ENCODE measurements at regions not wholly inside any gene's neighbourhood (a gene's known extent, or its start where the extent isn't known, plus 50 kb on each side); places are given as distances from the start of the nearest gene placed in this dataset.

DNA sequence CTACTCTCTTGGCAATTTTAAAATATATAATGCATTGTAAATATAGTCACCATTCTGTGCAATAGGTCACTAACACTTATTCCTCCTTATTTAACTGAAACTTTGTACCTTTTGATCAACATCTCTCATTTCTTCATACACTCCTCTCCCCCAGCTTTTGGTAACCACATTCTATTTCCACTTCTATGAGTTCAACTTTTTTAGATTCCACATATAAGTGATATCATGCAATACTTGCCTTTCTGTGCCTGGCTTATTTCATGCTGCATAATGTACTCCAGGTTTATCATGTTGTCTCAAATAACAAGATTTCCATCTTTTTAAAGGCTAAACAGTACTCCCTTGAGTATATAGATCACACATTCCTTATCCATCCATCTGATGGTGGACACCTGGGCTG is 188.8 kb downstream of the NXNL2 start:
- no peak overlapping the region for H3K4me3 ChIP-seq (ENCODE audit: low read depth, low read length)
- CTCF ChIA-PET = no interaction called here
- DNase-seq (ENCODE audit: low read depth, low spot score) = no peak
- H3K27ac ChIP-seq (ENCODE audit: low read depth, low read length) = no peak overlapping the region
- TF ChIP-seq, protein P1, sequence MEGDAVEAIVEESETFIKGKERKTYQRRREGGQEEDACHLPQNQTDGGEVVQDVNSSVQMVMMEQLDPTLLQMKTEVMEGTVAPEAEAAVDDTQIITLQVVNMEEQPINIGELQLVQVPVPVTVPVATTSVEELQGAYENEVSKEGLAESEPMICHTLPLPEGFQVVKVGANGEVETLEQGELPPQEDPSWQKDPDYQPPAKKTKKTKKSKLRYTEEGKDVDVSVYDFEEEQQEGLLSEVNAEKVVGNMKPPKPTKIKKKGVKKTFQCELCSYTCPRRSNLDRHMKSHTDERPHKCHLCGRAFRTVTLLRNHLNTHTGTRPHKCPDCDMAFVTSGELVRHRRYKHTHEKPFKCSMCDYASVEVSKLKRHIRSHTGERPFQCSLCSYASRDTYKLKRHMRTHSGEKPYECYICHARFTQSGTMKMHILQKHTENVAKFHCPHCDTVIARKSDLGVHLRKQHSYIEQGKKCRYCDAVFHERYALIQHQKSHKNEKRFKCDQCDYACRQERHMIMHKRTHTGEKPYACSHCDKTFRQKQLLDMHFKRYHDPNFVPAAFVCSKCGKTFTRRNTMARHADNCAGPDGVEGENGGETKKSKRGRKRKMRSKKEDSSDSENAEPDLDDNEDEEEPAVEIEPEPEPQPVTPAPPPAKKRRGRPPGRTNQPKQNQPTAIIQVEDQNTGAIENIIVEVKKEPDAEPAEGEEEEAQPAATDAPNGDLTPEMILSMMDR (IDR thresholded peaks at IDR 0.05; ENCODE audit: low read depth, low read length) = no peak
- no peaks in the 10 kb centered on the region for H3K27me3 ChIP-seq (ENCODE audit: control insufficient read depth, insufficient read depth, low read length)
- POLR2A ChIA-PET = no interaction called here
- no peaks in the 10 kb centered on the region for H3K9me3 ChIP-seq (ENCODE audit: control insufficient read depth, insufficient read depth, low read length)

DNA sequence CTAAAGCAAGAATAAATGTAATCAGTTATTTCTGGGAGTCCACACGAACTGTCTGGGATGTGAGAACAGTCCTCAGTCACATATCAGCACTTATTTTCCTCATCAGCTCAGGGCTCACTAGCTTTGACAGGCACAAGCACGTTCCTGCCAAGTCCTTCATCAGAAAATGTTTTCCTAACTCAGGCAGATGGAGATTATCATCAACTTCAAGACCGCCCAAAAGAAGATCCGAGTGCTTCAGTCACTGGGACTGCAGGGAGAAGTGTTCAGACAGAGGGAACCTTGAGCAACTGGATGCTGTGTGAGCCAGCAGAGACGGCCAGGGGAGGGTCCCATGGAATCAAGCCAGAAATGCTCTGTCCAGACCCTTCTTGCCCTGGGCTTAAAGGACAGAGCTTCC is 189.4 kb downstream of the NXNL2 start:
- H3K4me3 ChIP-seq (ENCODE audit: low read depth, low read length) = no peak overlapping the region
- DNase-seq (ENCODE audit: low read depth, low spot score) = no peak
- H3K27ac ChIP-seq (ENCODE audit: low read depth, low read length) = no peak overlapping the region
- ChIA-PET POLR2A (no interaction called here), CTCF (no interaction called here)
- no peaks in the 10 kb centered on the region for H3K9me3 ChIP-seq (ENCODE audit: control insufficient read depth, insufficient read depth, low read length)
- TF ChIP-seq, protein P1 (IDR thresholded peaks at IDR 0.05; ENCODE audit: low read depth, low read length) = no peak
- no peaks in the 10 kb centered on the region for H3K27me3 ChIP-seq (ENCODE audit: control insufficient read depth, insufficient read depth, low read length)

DNA sequence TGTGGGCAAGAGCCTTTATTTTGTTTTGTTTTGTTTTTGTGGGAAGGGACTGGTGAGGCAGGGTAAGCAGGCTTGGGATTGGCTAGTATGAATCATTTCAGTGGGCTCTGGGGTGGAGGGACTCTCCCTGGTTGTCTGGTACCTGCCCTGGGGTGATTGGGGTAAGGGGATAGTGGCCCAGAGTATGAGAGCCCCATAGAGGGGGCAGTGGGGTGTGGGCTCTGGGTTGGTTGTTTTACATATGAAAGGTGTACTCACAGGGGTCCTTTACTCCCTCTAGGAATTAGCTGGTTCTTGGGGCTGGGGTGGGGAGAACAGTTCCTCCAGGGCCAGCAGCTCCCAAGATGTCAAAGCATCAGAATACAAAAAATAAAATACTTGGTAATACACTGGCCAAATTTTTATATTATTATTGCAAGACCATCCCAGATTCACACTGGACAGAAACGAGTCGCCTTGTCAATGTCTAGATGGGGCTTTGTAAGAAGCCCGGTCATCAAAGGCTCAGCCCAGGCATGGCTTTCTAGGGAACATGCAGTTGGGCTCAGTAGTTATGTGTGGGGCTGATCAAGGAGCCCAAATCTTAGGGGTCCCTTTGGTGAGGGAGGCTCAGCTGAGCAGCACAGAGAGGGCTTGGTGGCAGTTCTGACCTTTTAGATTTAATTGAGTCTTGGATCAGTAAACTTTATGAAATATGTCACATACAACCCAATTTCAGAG is 190.5 kb downstream of the NXNL2 start:
- Histone ChIP-seq H3K27ac (ENCODE audit: low read depth, low read length) (no peak overlapping the region), H3K27me3 (ENCODE audit: control insufficient read depth, insufficient read depth, low read length) (no peaks in the 10 kb centered on the region), H3K4me3 (ENCODE audit: low read depth, low read length) (no peak overlapping the region), H3K9me3 (ENCODE audit: control insufficient read depth, insufficient read depth, low read length) (no peaks in the 10 kb centered on the region)
- ChIA-PET CTCF (interaction anchor here (0.6 kb wide), 1 partner anchor 268 kb away, joined by 7 read pairs; no protein-coding TSS in a partner anchor), POLR2A (no interaction called here)
- TF ChIP-seq, protein P1 (IDR thresholded peaks at IDR 0.05; ENCODE audit: low read depth, low read length) = no peak
- DNase-seq (ENCODE audit: low read depth, low spot score) = no peak

DNA sequence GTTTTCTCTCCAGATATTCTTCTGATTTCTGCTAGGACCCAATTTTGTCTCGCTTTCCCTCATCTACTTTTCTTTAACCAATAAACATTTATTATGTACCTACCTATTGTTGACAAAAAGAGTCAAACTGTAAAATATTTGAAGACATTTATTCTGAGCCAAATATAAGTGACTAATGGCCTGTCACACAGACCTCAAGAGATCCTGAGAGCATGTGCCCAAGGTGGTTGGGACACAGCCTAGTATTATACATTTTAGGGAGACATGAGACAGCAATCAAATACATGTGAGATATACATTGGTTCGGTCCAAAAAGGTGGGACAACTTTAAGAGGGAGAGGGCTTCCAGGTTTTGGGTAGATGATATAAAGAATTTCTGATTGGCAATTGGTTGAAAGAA is 191.8 kb downstream of the NXNL2 start:
- H3K27me3 ChIP-seq (ENCODE audit: control insufficient read depth, insufficient read depth, low read length) = no peaks in the 10 kb centered on the region
- TF ChIP-seq, protein P1 (IDR thresholded peaks at IDR 0.05; ENCODE audit: low read depth, low read length) = no peak
- POLR2A ChIA-PET = no interaction called here
- no peak overlapping the region for H3K4me3 ChIP-seq (ENCODE audit: low read depth, low read length)
- no peak overlapping the region for H3K27ac ChIP-seq (ENCODE audit: low read depth, low read length)
- H3K9me3 ChIP-seq (ENCODE audit: control insufficient read depth, insufficient read depth, low read length) = no peaks in the 10 kb centered on the region
- CTCF ChIA-PET = no interaction called here
- no peak for DNase-seq (ENCODE audit: low read depth, low spot score)

DNA sequence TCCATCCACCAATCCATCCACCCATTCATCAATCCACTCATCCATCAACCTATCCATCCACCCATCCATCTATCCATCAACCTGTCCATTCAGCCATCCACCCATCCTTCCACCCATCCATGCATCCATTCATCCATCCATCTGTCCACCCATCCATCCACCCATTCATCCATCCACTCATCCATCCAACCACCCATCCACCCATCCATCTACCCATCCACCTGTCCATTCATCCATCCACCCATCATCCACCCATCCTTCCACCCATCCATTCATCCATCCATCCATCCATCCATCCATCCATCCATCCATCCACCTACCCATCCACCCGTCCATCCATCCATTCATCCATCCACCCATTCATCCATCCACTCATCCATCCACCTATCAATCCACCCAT is 195.8 kb downstream of the NXNL2 start:
- H3K9me3 ChIP-seq (ENCODE audit: control insufficient read depth, insufficient read depth, low read length) = no peaks in the 10 kb centered on the region
- ChIA-PET POLR2A (no interaction called here), CTCF (no interaction called here)
- DNase-seq (ENCODE audit: low read depth, low spot score) = no peak
- H3K27ac ChIP-seq (ENCODE audit: low read depth, low read length) = no peak overlapping the region
- TF ChIP-seq, protein P1 (IDR thresholded peaks at IDR 0.05; ENCODE audit: low read depth, low read length) = no peak
- H3K27me3 ChIP-seq (ENCODE audit: control insufficient read depth, insufficient read depth, low read length) = no peaks in the 10 kb centered on the region
- no peak overlapping the region for H3K4me3 ChIP-seq (ENCODE audit: low read depth, low read length)
